Activated CD4-positive, alpha-beta T cell treated with anti-CD3 and anti-CD28 coated beads, Interleukin-2, amount 50 U/mL, for 1 hour (primary cell): ENCODE measurements at regions not wholly inside any gene's neighbourhood (a gene's known extent, or its start where the extent isn't known, plus 50 kb on each side); places are given as distances from the start of the nearest gene placed in this dataset.

Source experiments
- DNase-seq: peaks from one replicate; pipeline ENCODE4 v3.0.0-alpha.2; 2020

DNA sequence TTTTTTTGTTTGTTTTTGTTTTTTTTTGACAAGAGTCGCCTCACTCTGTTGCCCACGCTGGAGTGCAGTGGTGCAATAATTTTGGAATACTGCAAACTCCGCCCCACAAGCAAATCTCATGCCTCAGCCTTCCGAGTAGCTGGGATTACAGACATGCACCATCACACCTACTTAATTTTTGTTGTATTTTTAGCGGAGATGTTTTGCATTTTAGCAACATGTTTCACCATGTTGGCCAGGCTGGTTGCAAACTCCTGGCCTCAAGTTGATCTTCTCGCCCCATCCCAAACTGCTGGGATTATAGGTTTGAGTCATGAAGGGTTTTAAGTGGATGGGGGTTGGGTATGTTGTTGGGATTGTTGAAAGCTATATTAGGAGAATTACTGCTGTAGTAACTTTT lies 270.9 kb upstream of the LCORL start:
- no peak for DNase-seq

DNA sequence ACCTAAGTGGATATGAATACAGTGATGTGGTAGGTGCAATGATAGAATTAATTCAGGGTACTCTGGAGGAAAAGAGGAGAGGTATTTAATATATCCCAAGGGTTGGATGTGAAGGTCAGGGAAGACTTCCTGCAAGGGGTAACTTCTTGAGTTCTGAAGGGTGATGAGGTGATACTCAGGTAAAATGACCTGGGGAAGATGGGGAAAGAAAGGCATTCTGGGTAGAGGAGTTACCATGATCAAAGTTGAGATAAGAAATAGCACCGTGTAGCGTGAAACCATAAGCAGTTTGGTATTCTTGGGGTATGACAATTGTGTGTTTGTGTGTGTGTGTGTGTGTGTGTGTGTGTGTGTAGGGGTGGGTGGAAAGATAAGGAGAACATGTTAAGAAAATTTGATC lies 270.4 kb upstream of the LCORL start:
- no peak for DNase-seq

DNA sequence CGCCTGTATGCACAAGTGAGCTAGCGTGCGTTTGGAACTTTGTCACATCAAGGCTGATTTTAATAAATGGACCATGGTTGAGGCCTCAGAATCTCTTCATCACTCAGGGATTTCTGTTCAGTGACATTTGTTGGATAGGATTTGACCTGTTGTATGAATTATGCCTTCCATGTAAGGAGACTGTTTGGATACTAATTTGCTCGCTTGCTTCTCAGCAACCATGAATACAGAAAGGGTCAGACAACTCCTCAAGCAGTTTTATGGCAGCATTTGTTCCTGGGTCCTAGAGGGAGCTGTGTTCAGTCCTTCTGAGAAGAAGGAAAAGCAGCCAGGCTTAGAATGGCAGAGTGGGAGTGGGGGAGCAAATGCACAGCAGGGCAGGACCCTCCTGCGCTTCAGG lies 269.7 kb upstream of the LCORL start:
- DNase-seq, result no peak

DNA sequence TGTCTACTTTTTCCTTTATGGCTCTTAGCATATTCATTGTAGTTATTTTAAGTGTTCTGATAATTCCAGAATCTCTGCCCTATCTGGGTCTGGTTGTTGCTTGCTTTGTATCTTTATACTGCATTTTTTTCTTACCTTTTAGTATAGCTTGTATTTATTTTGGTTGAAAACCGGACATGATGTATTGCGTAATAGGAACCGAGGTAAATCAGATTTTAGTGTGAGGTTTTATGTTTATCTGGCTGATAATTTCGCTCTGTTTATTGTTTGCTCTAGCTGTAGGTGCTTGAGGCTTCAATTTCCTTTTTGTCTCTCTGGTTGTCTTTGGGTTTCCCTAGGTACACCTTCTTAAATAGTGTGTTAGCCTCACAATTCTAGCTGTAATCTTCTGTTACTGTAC lies 263.8 kb upstream of the LCORL start:
- DNase-seq, result no peak

DNA sequence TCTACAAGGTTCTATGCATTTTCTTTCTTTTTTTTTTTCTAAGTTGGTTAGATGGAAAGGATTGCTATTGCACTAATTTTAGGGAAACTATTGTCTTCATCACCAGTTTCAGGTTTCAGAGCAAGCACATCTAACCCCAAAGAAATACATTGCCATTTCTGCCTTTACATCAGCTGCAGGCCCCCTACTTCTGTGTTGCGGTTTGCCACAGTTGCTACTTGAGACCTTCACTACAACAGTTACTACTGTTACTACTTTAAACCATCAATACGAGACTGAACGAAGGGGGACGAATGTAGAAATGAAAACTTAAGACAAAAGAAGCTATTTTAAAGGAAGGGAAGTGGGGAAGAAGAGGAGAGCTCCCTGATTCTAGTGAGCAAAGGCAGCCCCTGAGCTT lies 256.7 kb upstream of the LCORL start:
- no peak for DNase-seq

DNA sequence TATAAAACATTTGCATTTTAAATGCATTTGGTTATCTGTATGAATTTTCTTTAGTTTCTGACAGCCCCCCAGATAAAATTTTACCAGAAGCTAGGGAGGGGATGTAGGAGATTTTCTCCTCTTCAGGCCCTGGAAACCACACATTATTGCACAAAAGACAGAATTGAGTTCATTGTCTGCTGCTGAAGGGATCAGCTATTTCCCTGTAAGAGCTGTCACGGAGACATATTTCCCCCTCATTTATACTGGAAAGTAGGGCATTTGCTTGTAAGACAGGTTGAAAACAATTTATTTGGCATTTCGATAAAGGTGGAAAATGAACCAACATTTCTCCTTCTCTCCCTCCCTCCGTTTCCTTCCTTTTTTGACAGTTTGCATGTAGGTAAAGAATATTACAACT lies 241.3 kb upstream of the LCORL start:
- DNase-seq, result no peak

DNA sequence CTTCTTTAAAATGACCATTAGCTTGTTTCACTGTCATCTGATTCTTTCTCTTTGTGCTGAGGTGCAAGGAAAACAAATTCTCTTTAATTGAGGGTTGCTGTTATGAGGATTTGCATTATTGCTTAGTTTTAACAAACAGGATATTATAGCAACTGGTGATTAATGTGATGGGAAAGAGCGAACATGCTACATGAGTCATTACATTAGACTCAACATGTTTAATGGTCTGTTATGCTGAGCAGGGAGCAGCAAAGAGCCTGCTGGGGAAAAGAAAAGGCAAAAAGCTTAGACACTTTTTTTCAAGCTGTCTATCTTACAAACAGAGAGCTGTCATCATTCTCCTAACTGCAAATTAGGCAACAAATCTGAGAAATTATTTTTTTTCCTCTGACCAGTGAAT lies 230.5 kb upstream of the LCORL start:
- no peak for DNase-seq

DNA sequence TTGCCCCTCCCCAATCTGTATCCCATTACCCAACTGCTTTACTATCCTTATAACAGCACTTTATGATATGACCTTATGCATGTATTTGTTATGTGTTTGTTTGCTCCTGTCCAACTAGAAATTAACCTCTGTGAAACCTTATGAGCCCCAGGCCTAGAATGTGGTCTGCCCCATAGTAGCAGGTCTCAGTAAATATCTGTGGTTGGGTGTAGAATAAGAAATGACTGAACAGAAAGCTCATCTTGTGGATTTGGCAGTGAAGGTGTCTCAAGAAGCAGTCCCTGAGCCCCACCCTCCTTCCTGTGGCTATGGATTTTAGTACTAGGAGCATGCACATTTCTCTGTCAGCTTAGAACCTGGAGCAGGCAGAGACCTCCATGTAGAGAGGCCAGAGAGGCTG lies 229.0 kb upstream of the LCORL start:
- DNase-seq, result no peak

DNA sequence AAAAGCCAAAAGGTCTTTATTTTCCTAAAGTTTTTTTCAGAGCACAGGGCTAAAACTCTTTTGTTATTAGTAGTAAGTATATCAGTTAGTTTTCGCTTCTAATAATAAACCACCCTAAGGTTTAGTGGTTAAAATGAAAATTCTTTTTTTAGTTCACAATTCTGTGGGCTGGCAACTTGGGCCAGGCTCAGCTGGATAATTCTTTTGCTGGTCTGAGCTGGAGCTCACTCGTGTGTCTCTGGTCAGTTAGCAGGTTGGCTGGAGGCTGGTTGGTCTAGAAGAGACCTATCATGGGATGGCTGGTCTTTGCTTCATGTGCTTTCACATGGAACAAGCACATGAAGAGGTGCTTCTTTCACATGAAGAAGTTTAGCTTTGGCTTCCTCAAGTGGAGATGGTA lies 227.1 kb upstream of the LCORL start:
- no peak for DNase-seq

DNA sequence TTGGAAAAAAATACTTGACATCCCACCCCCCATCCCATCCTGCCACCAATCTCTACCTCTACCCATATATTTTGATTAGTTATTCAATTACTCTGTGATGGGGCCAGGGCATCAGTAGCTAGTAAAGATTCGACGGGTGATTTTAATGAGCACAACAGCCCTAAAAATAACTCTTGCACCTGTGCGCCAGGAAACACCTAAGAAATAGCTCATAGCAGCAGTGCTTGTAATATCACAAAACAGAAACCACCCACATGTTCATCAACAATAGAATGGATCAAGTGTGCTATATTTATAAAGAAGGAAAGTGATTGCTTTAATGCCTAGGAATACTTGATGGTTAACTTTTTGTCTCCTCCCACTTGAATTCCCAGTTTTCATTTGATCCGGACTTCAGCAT lies 225.6 kb upstream of the LCORL start:
- DNase-seq, result no peak

DNA sequence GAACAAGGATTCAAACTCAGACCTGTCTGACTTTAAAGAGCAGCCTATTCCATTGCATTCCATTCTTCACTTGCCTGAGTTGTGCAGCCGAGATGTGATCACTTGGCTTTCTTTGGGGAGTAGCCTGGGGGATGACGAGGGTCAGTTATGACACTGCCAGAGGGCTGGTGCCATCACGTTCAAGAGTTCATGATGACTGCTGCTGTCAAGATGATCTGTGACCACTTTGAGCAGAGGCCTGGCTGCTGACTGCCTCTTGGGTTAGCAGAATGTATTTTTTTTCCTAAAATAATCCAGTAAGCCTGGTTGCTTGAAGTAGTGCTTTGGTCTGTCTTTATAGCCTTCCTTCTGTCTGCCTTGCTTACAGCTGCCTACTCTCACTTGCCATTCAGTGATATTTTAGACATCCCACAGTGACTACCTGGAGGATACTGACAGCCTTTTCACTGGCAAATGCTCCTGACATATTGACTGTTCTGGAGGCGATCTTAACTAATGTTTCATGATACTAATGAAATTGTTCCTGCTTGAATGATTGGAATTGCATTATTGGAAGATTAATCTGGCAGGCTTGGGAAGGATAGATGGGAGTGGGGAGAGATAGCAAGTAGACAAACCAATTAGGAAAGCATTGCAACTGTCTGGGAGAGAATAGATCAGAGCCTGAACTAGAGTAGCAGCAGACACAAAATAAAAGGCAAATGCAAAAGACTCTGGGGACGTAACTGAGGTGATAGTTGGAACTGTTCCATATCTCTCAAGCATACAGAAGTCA lies 221.6 kb upstream of the LCORL start:
- no peak for DNase-seq

DNA sequence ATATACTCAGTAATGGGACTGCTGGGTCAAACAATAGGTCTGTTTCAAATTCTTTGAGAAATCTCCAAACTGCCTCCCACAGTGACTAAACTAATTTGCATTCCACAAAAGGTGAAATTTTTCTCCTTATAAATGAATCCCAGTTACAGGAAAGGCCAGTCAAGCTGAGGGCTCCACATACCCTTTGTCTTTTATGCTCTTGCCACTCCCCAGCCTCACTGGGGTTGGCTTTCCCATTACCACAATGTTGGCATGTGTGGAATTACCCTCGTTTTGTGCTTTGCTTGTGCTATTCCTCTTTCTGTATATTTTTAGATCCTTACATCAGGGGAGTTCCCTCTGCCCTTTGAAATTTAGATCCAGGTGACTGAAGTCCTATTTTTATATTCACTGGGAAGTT lies 220.2 kb upstream of the LCORL start:
- DNase-seq, result no peak

DNA sequence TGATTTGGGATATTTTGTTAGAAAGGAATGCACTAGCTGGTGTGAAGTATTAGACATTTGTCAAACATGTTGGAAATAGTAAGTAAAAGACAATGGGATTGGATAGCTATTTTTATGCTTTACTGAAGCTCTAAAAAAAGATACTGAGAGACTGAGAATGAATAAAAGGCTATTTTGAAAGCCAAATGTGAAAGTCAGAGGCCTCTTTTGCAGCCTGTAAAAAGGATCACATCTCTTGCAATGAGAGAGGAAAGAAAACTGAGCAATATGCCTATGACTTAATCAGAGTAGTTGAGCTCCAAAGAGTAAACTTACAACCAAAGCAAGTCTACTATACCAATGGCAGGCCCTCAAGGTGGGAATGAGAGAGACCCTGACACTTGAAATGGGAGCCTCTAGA lies 212.6 kb upstream of the LCORL start:
- no peak for DNase-seq

DNA sequence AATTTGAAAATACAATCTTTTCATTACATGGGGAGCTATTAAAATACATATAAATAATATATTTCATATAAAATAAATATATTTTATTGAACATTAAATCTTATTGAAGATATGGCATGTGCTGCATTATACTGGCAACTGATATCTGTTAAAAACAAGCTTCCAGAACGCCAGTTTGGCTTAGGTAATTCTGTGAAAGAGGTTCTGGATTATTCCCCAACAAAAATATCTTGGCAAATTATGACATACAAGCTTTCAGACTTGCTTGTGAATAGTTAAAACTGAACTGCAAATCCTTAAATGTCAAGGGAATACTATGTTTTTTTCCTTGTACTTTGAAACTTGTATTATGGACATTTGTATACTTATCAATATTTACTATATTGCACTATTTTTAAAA lies 210.2 kb upstream of the LCORL start:
- DNase-seq, result no peak

DNA sequence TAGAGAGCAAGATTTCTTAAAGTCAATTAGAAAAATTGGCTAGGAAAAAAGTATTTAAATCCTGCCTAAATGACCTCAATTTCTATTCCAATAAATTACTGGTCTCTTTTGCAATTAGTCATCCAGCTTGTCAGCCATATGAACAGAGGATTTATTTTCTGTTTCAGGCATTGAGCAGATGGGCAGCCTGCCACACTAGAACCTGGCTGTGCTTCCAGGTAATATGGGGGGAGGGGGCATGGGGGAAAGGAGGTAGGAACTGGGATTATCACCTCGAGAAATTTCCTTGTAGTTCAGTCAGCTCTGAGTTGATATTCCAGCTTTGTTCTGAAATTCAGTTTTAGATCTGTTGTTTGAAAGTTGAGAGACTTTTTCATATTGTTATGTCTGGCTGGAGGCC lies 206.3 kb upstream of the LCORL start:
- no peak for DNase-seq

DNA sequence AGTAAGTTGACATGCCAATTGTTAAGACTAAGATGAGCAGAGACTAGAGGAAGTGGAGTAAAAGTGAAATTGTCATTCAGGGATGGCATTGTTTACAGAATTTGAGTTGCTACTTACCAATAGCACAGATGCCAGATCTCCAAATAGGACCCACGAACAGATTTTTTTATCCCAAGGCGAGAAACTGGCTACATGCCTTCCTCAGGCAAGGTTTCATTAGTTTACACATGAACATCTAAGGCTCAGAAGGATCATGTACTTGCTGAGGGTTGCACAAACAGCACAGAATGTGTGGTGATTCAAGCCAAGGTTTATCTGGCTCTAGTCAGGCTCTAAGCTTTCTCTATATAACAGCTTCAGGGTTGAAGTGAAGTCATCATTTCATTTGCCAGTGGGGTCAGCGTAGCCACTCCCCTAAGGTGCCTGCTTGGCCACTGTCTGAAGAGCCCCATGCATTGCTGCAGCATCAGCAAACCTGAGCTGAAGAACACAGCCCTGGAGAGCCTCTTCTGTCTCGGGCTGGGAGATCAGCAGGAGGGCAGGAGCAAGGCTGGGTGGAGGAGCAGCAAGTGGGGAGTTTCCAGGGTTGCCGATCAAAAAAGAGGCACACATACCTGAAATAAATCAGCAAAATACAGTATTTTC lies 193.0 kb upstream of the LCORL start:
- DNase-seq, result no peak

DNA sequence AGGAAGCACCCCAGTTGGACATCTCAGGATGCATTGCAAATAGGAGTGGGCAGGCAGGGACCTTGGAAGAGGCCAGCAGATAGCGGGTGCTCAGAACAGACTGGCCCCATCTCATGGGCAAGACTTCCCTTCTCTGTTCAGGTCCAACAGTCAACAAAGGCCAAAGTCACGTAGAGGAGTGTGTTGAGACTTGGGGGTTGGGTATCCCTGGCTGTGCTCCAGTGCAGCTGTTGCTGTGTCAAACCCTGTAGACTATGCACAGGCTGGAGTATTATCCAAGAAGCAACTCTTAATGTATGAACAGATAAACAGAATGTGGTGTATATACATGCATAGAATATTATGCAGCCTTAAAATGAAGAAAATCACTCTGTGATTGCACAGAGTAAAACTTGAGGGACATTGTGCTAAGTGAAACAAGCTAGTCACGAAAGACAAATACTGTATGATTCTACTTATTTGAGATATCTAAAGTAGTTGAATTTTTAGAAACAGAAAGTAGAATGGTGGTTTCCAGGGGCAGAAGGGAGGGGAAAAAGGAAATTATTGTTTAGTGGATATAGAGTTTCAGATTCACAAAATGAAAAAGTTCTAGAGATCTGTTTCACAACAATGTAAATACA lies 192.1 kb upstream of the LCORL start:
- no peak for DNase-seq

DNA sequence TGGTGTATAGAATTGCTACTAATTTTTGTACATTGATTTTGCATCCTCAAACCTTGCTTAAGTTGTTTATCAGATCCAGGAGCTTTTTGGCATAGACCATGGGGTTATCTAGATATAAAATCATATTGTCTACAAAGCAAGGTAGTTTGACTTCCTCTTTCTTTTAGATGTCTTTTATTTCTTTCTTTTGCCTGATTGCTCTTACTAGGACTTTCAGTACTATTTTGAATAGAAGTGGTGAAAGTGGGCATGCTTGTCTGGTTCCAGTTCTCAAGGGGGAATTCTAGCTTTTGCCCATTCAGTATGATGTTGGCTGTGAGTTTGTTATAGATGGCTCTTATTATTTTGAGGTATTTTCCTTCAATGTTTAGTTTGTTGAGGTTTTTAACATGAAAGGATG lies 187.9 kb upstream of the LCORL start:
- DNase-seq, result no peak

DNA sequence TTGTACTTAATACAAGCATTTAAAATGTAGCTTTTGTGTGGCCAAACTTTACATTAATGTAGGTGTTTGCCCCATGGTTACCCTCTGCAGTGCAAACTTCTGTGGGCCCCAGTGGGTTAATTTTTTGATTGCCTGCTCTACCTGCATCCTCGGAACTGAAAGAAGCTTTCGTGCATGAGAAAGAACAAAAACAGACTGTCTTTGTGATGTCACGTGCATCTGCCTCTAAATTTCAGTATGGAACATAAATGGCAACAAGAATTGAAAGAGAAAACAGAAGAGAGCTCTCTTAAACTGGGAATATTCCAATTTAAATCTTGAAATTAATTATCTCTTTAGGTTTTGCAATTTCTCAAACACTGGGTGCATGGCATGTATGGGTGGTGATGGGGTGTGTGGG lies 182.4 kb upstream of the LCORL start:
- DNase-seq, result no peak

DNA sequence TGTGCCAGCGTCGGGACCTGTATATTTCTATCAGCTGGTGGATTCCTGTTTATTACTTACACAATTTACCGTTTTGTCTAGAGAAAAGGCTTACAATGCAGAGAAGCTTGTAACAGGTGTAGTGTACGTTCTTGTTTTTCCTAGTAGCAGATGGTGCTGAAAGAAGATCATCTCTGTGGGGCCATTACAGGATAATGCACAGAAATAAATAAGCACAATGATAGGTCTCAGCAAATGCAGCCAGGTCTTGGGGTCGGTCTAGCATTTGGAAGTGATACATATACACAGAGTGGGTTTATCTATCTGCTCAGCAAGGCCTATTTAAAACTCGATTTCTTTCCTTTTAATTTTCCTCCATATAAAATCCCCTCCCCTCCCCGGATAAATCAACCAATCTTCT lies 180.9 kb upstream of the LCORL start:
- no peak for DNase-seq

DNA sequence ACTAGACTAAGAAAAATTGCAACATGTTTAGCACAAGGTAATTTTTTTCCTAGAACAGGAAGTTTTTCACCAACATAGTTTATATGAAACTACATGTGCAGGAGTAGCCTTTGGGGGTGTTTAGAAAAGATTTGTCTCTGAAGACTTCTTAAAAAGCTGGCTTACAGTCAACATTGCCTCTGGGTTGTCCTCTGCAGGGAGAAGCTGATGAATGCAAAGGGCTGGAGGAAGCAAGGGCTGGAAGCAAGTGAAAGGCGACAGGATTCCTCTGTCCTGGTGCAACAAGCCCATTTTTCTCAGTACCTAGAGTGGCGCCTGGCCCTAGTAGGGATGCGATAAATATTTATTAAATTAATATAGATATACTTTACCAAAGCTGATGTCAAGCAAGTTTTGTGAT lies 180.3 kb upstream of the LCORL start:
- no peak for DNase-seq

DNA sequence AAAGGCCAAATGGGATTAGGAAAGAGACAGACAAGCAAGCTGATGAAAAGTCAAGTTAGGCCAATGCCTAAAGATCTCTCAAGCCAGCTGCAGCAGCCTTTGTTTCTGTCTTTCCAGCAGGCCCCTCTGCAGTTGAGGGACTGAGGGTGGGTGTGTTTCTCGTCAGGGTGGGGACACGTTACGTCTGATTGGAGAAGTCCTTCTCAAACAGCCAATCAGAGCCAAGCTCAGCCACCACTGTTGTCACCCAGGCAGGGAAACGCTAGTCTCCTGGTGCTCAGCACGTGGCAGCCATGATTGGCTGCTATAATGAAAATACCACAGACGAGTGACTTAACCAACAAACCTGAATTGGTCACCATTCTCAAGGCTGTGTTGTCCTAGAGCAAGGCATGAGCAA lies 177.1 kb upstream of the LCORL start:
- DNase-seq, result no peak

DNA sequence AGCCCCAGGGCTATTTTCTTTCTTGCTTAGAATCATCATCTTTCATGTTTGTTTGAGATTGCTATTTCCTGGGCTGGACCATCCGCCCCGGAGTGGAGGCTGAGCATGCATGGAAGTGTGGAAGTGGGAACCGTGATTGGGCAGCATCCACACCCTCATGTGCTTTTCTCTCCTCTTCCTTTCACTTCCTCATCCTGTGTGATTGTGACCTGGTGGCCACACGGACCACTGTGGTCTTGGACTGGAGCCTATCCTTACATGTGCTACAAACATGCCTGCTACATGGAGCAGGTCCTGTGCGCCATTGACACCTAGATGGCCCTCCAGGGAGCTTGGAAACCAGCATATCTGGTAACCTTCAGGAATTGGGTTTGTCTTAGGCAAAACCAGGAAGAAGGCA lies 175.9 kb upstream of the LCORL start:
- no peak for DNase-seq

DNA sequence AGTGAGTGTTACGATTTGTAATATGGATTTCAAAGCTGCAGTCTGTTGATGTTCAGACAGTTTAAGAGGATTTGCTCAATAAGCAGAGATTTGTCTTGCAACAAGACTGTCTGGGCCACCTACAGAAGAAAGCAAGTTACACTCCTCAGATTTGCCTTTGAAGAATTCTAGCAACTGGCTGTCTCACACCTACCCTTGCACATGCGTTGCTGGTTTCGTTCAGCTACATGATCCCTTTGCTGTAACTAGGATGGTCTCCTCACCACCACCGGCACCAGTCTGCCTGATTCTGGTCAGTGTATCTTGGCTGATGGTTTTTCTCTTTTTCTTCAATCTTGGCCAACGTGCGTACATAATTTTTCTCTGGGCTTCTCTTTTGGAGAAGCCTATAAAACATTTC lies 172.7 kb upstream of the LCORL start:
- no peak for DNase-seq

DNA sequence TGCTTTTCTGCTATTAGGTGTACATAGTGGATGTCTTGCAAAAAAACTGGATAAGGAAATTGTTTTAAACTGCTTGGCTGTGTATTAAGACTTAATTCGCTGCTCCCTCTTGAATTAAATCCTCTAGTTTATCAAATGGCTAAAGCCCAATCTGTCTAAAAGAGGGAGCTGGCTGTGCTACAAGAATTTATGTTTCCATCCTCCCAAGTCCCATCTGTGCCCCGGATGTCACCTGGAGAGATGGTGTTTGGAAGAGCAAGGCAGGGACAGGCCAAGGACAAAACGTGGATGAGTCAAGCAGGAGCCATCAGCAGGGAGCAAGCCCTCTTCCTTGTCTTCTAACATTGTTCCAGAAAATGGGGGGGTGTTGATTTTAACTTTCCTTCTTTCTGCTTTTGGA lies 171.3 kb upstream of the LCORL start:
- no peak for DNase-seq
